ENCODE measurements at regions not wholly inside any gene's neighbourhood (a gene's known extent, or its start where the extent isn't known, plus 50 kb on each side); places are given as distances from the start of the nearest gene placed in this dataset.

DNA sequence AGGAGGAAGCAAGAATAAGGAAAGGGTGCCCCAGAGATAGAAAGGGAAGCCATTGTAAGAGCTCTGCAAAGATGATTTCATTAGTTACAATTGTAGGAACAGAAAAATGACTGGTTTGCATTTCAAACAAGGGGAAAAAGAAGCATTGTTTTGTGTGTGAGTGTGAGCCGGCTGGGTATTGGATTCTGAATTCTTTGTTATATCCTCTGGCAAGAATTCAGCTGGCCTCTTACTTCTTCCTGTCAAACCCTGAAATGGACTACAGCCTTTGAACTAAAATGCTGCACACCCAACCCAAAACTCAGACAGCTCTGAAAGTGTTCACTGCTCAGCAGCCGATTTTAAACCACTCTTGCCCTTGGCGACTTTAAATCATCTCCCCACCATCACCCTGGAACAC is 461.3 kb downstream of the PMP22 start:
- Histone ChIP-seq H3K4me3 (replicated peaks in 1 of 3; ENCODE audit: insufficient read depth in 1 of 3, low read depth in 2 of 3, low read length in 3 of 3) (no peak overlapping the region), H3K4me2 (ENCODE audit: low read depth, low read length) (no peak overlapping the region), H3K36me3 (replicated peaks in 1 of 2; ENCODE audit: control insufficient read depth in 1 of 2, insufficient read depth in 2 of 2, low read length in 2 of 2) (no peaks in the 10 kb centered on the region), H4K20me1 (ENCODE audit: insufficient read depth, low read length) (no peaks in the 10 kb centered on the region), H3K4me1 (ENCODE audit: insufficient read depth, low read length) (no peaks in the 10 kb centered on the region), H3K27ac (ENCODE audit: extremely low read length, insufficient read depth, low read length) (no peak overlapping the region), H3K9ac (ENCODE audit: insufficient read depth, low read depth, low read length) (no peak overlapping the region), H3K27me3 (ENCODE audit: control insufficient read depth in 1 of 2, insufficient read depth in 2 of 2, low read length in 2 of 2) (no peaks in the 10 kb centered on the region; a peak in 1 of 5 replicates), H3K9me3 (ENCODE audit: low read length) (peaks cover 10% of the 10 kb centered on the region; the same call in 1 of the 2 replicates), H3K79me2 (ENCODE audit: insufficient read depth, low read length) (no peaks in the 10 kb centered on the region), H2AFZ (ENCODE audit: low read length) (no peak overlapping the region)
- DNase-seq (ENCODE audit: low spot score) (no peak), FAIRE-seq (no peak), ATAC-seq (no peak)
- ChIA-PET POLR2A (no interaction called here), CTCF (ENCODE audit: low intra/inter-chr PET ratio, low total read pairs) (no interaction called here)
- TF ChIP-seq FOXJ3 (CRISPR knock-in tag; IDR thresholded peaks at IDR 0.05; ENCODE audit: borderline replicate concordance), result no peak
- WGBS (ENCODE audit: low lambda C conversion rate), result 9% methylated on average over 3 of the region's 3 CpGs
- in situ Hi-C loops (cut with HindIII; ENCODE audit: extremely low pct_ligation_motif_present, low pct_unique_long_range_greater_than_20kb) (no loop called here), intact Hi-C loops (cut with micrococcal nuclease; ENCODE audit: unreplicated experiment) (no loop called here)
- BruUV-seq (replicated peaks), result no TSS peak

DNA sequence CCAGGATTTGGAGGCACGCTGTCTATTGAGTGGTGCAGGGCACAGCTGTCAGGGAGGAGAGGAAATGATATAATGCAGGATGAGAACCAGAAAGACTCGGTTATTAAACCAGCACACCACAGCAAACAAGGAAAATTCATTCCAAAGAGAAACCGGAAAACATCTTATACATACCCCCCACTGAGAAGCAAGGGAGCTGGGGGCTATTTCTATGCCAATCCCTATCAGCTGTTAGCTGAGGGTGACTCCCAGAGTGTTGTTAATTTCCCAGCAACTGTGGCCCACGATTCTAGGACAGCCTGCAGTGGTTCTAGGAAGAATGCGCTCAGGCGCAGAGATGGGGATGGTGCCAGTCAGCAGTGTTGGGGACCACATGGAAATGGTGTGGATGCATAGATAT is 467.3 kb downstream of the PMP22 start:
- Histone ChIP-seq H3K4me3 (replicated peaks in 1 of 3; ENCODE audit: insufficient read depth in 1 of 3, low read depth in 2 of 3, low read length in 3 of 3) (no peak overlapping the region), H3K27me3 (ENCODE audit: control insufficient read depth in 1 of 2, insufficient read depth in 2 of 2, low read length in 2 of 2) (peaks cover 0 to 2% of the 10 kb centered on the region in 2 experiments; a peak in 1 of 5 replicates), H3K36me3 (replicated peaks in 1 of 2; ENCODE audit: control insufficient read depth in 1 of 2, insufficient read depth in 2 of 2, low read length in 2 of 2) (no peaks in the 10 kb centered on the region), H3K4me2 (ENCODE audit: low read depth, low read length) (no peak overlapping the region), H2AFZ (ENCODE audit: low read length) (no peak overlapping the region), H3K9ac (ENCODE audit: insufficient read depth, low read depth, low read length) (no peak overlapping the region), H3K79me2 (ENCODE audit: insufficient read depth, low read length) (no peaks in the 10 kb centered on the region), H4K20me1 (ENCODE audit: insufficient read depth, low read length) (no peaks in the 10 kb centered on the region), H3K4me1 (ENCODE audit: insufficient read depth, low read length) (no peaks in the 10 kb centered on the region), H3K9me3 (ENCODE audit: low read length) (no peaks in the 10 kb centered on the region), H3K27ac (ENCODE audit: extremely low read length, insufficient read depth, low read length) (no peak overlapping the region)
- ATAC-seq (no peak), DNase-seq (ENCODE audit: low spot score) (no peak), FAIRE-seq (no peak)
- CTCF ChIA-PET (ENCODE audit: low intra/inter-chr PET ratio, low total read pairs), result no interaction called here
- TF ChIP-seq, protein P1, sequence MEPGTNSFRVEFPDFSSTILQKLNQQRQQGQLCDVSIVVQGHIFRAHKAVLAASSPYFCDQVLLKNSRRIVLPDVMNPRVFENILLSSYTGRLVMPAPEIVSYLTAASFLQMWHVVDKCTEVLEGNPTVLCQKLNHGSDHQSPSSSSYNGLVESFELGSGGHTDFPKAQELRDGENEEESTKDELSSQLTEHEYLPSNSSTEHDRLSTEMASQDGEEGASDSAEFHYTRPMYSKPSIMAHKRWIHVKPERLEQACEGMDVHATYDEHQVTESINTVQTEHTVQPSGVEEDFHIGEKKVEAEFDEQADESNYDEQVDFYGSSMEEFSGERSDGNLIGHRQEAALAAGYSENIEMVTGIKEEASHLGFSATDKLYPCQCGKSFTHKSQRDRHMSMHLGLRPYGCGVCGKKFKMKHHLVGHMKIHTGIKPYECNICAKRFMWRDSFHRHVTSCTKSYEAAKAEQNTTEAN (CRISPR knock-in tag; conservative IDR thresholded peaks at IDR 0.05), result no peak
- TF ChIP-seq MBNL3 (CRISPR knock-in tag; conservative IDR thresholded peaks at IDR 0.05) (no peak), PRPF4 (IDR thresholded peaks at IDR 0.05; ENCODE audit: low read depth, low read length, poor library complexity, severe bottlenecking) (no peak), ZNF75D (CRISPR knock-in tag; IDR thresholded peaks at IDR 0.05; ENCODE audit: borderline replicate concordance) (no peak), ZNF720 (CRISPR knock-in tag; IDR thresholded peaks at IDR 0.05) (no peak), SIX4 (CRISPR knock-in tag; IDR thresholded peaks at IDR 0.05) (no peak), CENPT (CRISPR knock-in tag; IDR thresholded peaks at IDR 0.05; ENCODE audit: low read depth) (no peak), FOXC1 (CRISPR knock-in tag; IDR thresholded peaks at IDR 0.05; ENCODE audit: borderline replicate concordance) (no peak), POLR2AphosphoS5 (IDR thresholded peaks at IDR 0.05; ENCODE audit: low read depth, low read length) (no peak), ZNF7 (CRISPR knock-in tag; IDR thresholded peaks at IDR 0.05) (no peak), ZNF234 (CRISPR knock-in tag; conservative IDR thresholded peaks at IDR 0.05) (no peak)
- TF ChIP-seq, protein P2, sequence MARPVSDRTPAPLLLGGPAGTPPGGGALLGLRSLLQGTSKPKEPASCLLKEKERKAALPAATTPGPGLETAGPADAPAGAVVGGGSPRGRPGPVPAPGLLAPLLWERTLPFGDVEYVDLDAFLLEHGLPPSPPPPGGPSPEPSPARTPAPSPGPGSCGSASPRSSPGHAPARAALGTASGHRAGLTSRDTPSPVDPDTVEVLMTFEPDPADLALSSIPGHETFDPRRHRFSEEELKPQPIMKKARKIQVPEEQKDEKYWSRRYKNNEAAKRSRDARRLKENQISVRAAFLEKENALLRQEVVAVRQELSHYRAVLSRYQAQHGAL (CRISPR knock-in tag; IDR thresholded peaks at IDR 0.05; ENCODE audit: not compliant biosample characterization), result no peak
- TF ChIP-seq, protein P3, sequence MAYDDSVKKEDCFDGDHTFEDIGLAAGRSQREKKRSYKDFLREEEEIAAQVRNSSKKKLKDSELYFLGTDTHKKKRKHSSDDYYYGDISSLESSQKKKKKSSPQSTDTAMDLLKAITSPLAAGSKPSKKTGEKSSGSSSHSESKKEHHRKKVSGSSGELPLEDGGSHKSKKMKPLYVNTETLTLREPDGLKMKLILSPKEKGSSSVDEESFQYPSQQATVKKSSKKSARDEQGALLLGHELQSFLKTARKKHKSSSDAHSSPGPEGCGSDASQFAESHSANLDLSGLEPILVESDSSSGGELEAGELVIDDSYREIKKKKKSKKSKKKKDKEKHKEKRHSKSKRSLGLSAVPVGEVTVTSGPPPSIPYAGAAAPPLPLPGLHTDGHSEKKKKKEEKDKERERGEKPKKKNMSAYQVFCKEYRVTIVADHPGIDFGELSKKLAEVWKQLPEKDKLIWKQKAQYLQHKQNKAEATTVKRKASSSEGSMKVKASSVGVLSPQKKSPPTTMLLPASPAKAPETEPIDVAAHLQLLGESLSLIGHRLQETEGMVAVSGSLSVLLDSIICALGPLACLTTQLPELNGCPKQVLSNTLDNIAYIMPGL (CRISPR knock-in tag; IDR thresholded peaks at IDR 0.05; ENCODE audit: borderline replicate concordance in 1 of 2, low read depth in 1 of 2), result no peak
- POLR2A ChIA-PET, result no interaction called here
- no TSS peak for BruUV-seq (replicated peaks)
- WGBS (ENCODE audit: low lambda C conversion rate), result 48% methylated on average over 6 of the region's 6 CpGs
- in situ Hi-C loops (cut with HindIII; ENCODE audit: extremely low pct_ligation_motif_present, low pct_unique_long_range_greater_than_20kb) (no loop called here), intact Hi-C loops (cut with micrococcal nuclease; ENCODE audit: unreplicated experiment) (no loop called here)

All from HepG2 (cell line).